ENCODE measurements at regions not wholly inside any gene's neighbourhood (a gene's known extent, or its start where the extent isn't known, plus 50 kb on each side); places are given as distances from the start of the nearest gene placed in this dataset.

GRCh38 chr5:33375900-33376299 is 64.9 kb upstream of the TARS1 start:
- DNase-seq (ENCODE audit: low spot score), result no peak

DNA sequence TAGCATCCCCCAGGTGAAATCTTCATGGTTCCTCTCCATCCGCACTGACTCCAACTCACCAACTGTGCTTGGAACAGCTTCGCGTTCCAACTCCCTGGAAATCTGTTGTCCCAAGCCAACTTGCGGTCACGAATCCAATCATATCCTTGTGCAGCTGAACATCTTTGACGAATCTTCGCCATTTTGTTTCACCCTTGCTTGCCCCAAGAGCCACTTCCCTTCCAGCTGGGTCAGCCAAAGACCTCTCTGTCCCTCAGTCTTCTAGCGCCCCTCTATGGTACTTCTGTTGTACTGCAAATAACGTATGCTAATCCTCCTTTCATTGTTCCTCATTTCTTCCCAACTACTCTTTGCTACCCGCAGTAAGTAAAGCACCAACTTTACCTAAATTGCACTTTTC is 61.0 kb upstream of the TARS1 start:
- DNase-seq (ENCODE audit: low spot score), result no peak

- no peak for DNase-seq (ENCODE audit: low spot score)
These were observed 59.5 kb upstream of the TARS1 start for GRCh38 chr5:33381243-33381642.
